HepG2 (cell line): ENCODE measurements at regions not wholly inside any gene's neighbourhood (a gene's known extent, or its start where the extent isn't known, plus 50 kb on each side); places are given as distances from the start of the nearest gene placed in this dataset.

Experiments used
- ATAC-seq: fragments of 200-7000 bp; cut with Tn5 transposase; 3 replicates; pipeline ENCODE4 v1.9.1; 2020; ENCODE audit warnings: mild to moderate bottlenecking, moderate library complexity
- BruUV-seq: library from RNA; stranded (reverse); fragments of 400-500 nt; replicated peaks from 2 replicates; lab custom pipeline; 2021; lab: Mats Ljungman, UMichigan
- CTCF ChIA-PET: fragments of 300-600 bp; formaldehyde crosslinking; extraction: SDS; loops from one replicate; lab custom pipeline; 2021; ENCODE audit warnings: low total read pairs, inconsistent platforms, low intra/inter-chr PET ratio; lab: Yijun Ruan, JAX
- POLR2A ChIA-PET: fragments of 350-600 bp; sonication (Branson Sonifier 250); formaldehyde crosslinking; loops from one replicate; lab custom pipeline; 2020; ENCODE audit warnings: antibody characterized with exemption, inconsistent platforms; lab: Yijun Ruan, JAX
- DNase-seq: peaks from one replicate; pipeline ENCODE4 v3.0.0-alpha.2; 2015; ENCODE audit warnings: low spot score
- FAIRE-seq: peaks from 3 replicates; lab custom pipeline; 2011; peaks lifted over from hg19 to GRCh38; lab: Jason Lieb, UNC
- H2AFZ ChIP-seq: one replicate; pipeline ENCODE4 v1.6.1; 2011; ENCODE audit warnings: low read length, inconsistent platforms
- H3K27ac ChIP-seq: fragments of 300-600 bp; 3 replicates; pipeline ENCODE4 v1.8.0; 2011; ENCODE audit warnings: mixed run types, mild to moderate bottlenecking, mixed read lengths, low read length, inconsistent platforms; ENCODE audit not compliant: insufficient read depth; ENCODE audit errors: extremely low read length
- H3K27me3 ChIP-seq, 2 experiments: fragments of 200-600 bp in 1 of 2; 2 replicates in 1 of 2; 3 replicates in 1 of 2; pipeline versions ENCODE4 v1.6.0 to v1.8.0; 2011; ENCODE audit warnings: low read length in 2 of 2, mild to moderate bottlenecking in 2 of 2, moderate library complexity in 2 of 2, inconsistent platforms in 1 of 2; ENCODE audit not compliant: insufficient read depth in 2 of 2, control insufficient read depth in 1 of 2
- H3K36me3 ChIP-seq, 2 experiments: fragments of 200-600 bp in 1 of 2; replicated peaks in 1 of 2; 2 replicates in 1 of 2; 3 replicates in 1 of 2; pipeline versions ENCODE4 v1.5.1 to v1.8.0; 2011; ENCODE audit warnings: low read length in 2 of 2, inconsistent platforms in 1 of 2; ENCODE audit not compliant: insufficient read depth in 2 of 2, control insufficient read depth in 1 of 2
- H3K4me1 ChIP-seq: 2 replicates; pipeline ENCODE4 v1.5.1; 2012; ENCODE audit warnings: low read length, inconsistent platforms; ENCODE audit not compliant: insufficient read depth
- H3K4me2 ChIP-seq: 2 replicates; pipeline ENCODE4 v1.6.0; 2011; ENCODE audit warnings: low read depth, low read length, inconsistent platforms
- H3K4me3 ChIP-seq, 3 experiments: fragments of 200-600 bp in 1 of 3; sonication (generic), shearing (Covaris generic) in 1 of 3; replicated peaks in 1 of 3; 2 replicates each; pipeline ENCODE4 v1.5.1; 2011 to 2016; ENCODE audit warnings: low read length in 3 of 3, inconsistent platforms in 2 of 3, low read depth in 2 of 3, mild to moderate bottlenecking in 2 of 3, control low read depth in 1 of 3, mixed read lengths in 1 of 3; ENCODE audit not compliant: insufficient read depth in 1 of 3
- H3K79me2 ChIP-seq: one replicate; pipeline ENCODE4 v1.6.1; 2011; ENCODE audit warnings: low read length, inconsistent platforms; ENCODE audit not compliant: insufficient read depth
- H3K9ac ChIP-seq: 2 replicates; pipeline ENCODE4 v1.6.0; 2011; ENCODE audit warnings: mild to moderate bottlenecking, low read depth, low read length, inconsistent platforms; ENCODE audit not compliant: insufficient read depth
- H3K9me3 ChIP-seq: 2 replicates; pipeline ENCODE4 v1.5.1; 2012; ENCODE audit warnings: mild to moderate bottlenecking, low read length
- H4K20me1 ChIP-seq: 2 replicates; pipeline ENCODE4 v1.6.0; 2011; ENCODE audit warnings: inconsistent platforms, mild to moderate bottlenecking, low read length, moderate library complexity; ENCODE audit not compliant: insufficient read depth
- FOXA1 ChIP-seq, 2 experiments: fragments of 450-650 bp in 1 of 2; sonication (generic) in 1 of 2; formaldehyde crosslinking in 1 of 2; IDR thresholded peaks; 2 replicates each; pipeline versions ENCODE4 v1.4.0 to v1.6.1; 2016 to 2020; ENCODE audit warnings: missing genetic modification reagents in 1 of 2
- KDM2A ChIP-seq: sonication (generic); formaldehyde crosslinking; IDR thresholded peaks from 2 replicates; pipeline ENCODE4 v1.4.0; 2020; ENCODE audit warnings: low read depth, missing genetic modification reagents, borderline replicate concordance
- MED8 ChIP-seq: sonication (generic); formaldehyde crosslinking; IDR thresholded peaks from 2 replicates; pipeline ENCODE4 v1.8.1; 2023; ENCODE audit warnings: mild to moderate bottlenecking, missing genetic modification reagents; ENCODE audit not compliant: insufficient replicate concordance
- RFXAP ChIP-seq: sonication (generic); formaldehyde crosslinking; IDR thresholded peaks from 2 replicates; pipeline ENCODE4 v1.4.0; 2020; ENCODE audit warnings: missing genetic modification reagents, borderline replicate concordance
- ZBTB21 ChIP-seq: sonication (generic); formaldehyde crosslinking; IDR thresholded peaks from 2 replicates; pipeline ENCODE4 v1.4.0; 2020; ENCODE audit warnings: missing genetic modification reagents
- ZFP37 ChIP-seq: sonication (generic); formaldehyde crosslinking; IDR thresholded peaks from 2 replicates; pipeline ENCODE4 v1.4.0; 2020; ENCODE audit warnings: missing genetic modification reagents, borderline replicate concordance
- ZNF563 ChIP-seq: sonication (generic); formaldehyde crosslinking; IDR thresholded peaks from 2 replicates; pipeline ENCODE4 v1.8.0; 2022; ENCODE audit warnings: mild to moderate bottlenecking, moderate library complexity, missing genetic modification reagents
- ZNF619 ChIP-seq: sonication (generic); formaldehyde crosslinking; IDR thresholded peaks from 2 replicates; pipeline ENCODE4 v1.4.0; 2020; ENCODE audit warnings: mild to moderate bottlenecking, missing genetic modification reagents
- WGBS: methylation state at CpG from one replicate; pipeline ENCODE4 v1.1.6; 2017; ENCODE audit warnings: low lambda C conversion rate; 5-methylcytosine and 5-hydroxymethylcytosine counted together
- in situ Hi-C: cut with HindIII; loops from 2 replicates; pipeline ENCODE4 v1.10.0; 2017; ENCODE audit warnings: low pct_unique_long_range_greater_than_20kb; ENCODE audit not compliant: extremely low pct_ligation_motif_present
- intact Hi-C: fragments of 100-400 bp; cut with micrococcal nuclease; formaldehyde crosslinking; loops from one replicate; pipeline ENCODE4 v1.10.0; 2022; ENCODE audit not compliant: unreplicated experiment
- TF ChIP-seq, protein P1 (sequence below): sonication (generic); formaldehyde crosslinking; IDR thresholded peaks from 2 replicates; pipeline ENCODE4 v1.4.0; 2020; ENCODE audit warnings: mild to moderate bottlenecking, missing genetic modification reagents
- TF ChIP-seq, protein P2 (sequence below): sonication (generic); formaldehyde crosslinking; IDR thresholded peaks from 2 replicates; pipeline ENCODE4 v1.4.0; 2020; ENCODE audit warnings: missing genetic modification reagents

DNA sequence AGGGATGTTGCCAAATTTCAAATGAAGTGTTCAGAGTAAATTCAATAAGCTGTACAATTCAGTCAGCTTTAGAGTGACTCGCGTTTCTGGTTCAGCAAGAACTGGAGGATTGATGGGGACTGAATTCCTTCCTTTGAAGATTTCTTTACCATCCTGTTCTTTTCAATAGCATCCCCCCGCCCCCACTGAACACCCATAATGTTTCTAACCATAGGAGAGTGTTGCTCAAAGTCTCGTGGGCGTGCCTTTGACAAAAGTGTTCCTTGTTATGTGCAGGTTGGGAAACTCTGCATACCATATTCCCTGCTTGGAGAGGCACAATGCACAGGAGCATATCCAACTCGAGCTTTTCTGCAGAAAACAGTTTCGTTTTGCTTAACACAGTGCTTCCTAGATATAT, 323.5 kb upstream of the CASK start:
- CTCF ChIA-PET: no interaction called here

DNA sequence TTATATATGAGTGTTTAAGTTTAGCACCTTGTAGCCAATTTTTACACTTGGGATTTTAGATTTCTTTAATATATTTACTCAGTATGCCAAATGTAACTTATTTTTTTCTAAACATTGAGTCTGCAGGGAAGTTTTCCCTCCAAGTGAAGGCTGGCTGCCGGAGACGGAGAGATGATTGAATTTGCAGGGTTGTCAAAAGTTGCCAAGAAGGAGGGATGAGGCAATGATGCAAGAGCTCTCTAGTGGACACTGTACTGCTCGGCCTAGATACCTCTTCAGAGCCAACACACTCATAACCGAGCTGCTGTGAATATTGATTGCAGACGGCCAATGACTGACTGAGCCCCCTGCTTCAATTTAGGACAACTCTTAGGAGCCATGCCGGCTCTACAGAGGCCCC, 318.6 kb upstream of the CASK start:
- TF ChIP-seq FOXA1 (IDR thresholded peaks at IDR 0.05): no peak
- no peak for TF ChIP-seq FOXA1 (CRISPR knock-in tag; IDR thresholded peaks at IDR 0.05)
- TF ChIP-seq ZNF563 (CRISPR knock-in tag): no peak
- no peak for TF ChIP-seq RFXAP (CRISPR knock-in tag)
- no peak for TF ChIP-seq ZBTB21 (CRISPR knock-in tag)
- no peak for TF ChIP-seq ZNF619
- no peak for TF ChIP-seq ZFP37
- TF ChIP-seq, protein P1, sequence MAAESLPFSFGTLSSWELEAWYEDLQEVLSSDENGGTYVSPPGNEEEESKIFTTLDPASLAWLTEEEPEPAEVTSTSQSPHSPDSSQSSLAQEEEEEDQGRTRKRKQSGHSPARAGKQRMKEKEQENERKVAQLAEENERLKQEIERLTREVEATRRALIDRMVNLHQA (CRISPR knock-in tag): no peak
- TF ChIP-seq KDM2A (CRISPR knock-in tag): no peak
- no peak for TF ChIP-seq MED8
- TF ChIP-seq, all 625 proteins: peak for 0
- Histone ChIP-seq H3K36me3 (no peaks in the 10 kb centered on the region), H3K9ac (no peak overlapping the region), H3K27ac (no peak overlapping the region), H2AFZ (no peak overlapping the region), H4K20me1 (no peaks in the 10 kb centered on the region), H3K4me1 (no peaks in the 10 kb centered on the region), H3K4me3 (no peak overlapping the region), H3K27me3 (no peaks in the 10 kb centered on the region), H3K9me3 (no peaks in the 10 kb centered on the region), H3K4me2 (no peak overlapping the region), H3K79me2 (no peaks in the 10 kb centered on the region)
- intact Hi-C loops: no loop called here
- ATAC-seq (no peak), FAIRE-seq (no peak), DNase-seq (no peak)
- no TSS peak for BruUV-seq
- POLR2A ChIA-PET: no interaction called here
- in situ Hi-C loops: no loop called here
- CTCF ChIA-PET: no interaction called here
- WGBS: 9% methylated on average over 2 of the region's 6 CpGs

More for the DNA sequence above, 323.5 kb upstream of the CASK start:
- in situ Hi-C loops: no loop called here
- no TSS peak for BruUV-seq
- Histone ChIP-seq H3K9ac (no peak overlapping the region), H3K79me2 (no peaks in the 10 kb centered on the region), H3K36me3 (no peaks in the 10 kb centered on the region), H3K27me3 (no peaks in the 10 kb centered on the region)
- FAIRE-seq (peak; percentile 43), ATAC-seq (peak; percentile 48; the same call in 1 of the 3 replicates), DNase-seq (peak; percentile 11)
- 0% methylated on average over 3 of the region's 7 CpGs for WGBS
- TF ChIP-seq, protein P2, sequence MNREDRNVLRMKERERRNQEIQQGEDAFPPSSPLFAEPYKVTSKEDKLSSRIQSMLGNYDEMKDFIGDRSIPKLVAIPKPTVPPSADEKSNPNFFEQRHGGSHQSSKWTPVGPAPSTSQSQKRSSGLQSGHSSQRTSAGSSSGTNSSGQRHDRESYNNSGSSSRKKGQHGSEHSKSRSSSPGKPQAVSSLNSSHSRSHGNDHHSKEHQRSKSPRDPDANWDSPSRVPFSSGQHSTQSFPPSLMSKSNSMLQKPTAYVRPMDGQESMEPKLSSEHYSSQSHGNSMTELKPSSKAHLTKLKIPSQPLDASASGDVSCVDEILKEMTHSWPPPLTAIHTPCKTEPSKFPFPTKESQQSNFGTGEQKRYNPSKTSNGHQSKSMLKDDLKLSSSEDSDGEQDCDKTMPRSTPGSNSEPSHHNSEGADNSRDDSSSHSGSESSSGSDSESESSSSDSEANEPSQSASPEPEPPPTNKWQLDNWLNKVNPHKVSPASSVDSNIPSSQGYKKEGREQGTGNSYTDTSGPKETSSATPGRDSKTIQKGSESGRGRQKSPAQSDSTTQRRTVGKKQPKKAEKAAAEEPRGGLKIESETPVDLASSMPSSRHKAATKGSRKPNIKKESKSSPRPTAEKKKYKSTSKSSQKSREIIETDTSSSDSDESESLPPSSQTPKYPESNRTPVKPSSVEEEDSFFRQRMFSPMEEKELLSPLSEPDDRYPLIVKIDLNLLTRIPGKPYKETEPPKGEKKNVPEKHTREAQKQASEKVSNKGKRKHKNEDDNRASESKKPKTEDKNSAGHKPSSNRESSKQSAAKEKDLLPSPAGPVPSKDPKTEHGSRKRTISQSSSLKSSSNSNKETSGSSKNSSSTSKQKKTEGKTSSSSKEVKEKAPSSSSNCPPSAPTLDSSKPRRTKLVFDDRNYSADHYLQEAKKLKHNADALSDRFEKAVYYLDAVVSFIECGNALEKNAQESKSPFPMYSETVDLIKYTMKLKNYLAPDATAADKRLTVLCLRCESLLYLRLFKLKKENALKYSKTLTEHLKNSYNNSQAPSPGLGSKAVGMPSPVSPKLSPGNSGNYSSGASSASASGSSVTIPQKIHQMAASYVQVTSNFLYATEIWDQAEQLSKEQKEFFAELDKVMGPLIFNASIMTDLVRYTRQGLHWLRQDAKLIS: no peak
- TF ChIP-seq, all 625 proteins: peak for 0
- intact Hi-C loops: no loop called here
- POLR2A ChIA-PET: no interaction called here
- Histone ChIP-seq H3K4me2 (peak overlapping the region; percentile 40), H3K4me3 (peak overlapping the region; percentile 20 to 34 (median 28); a peak in 4 of 6 replicates), H2AFZ (no peak overlapping the region), H3K9me3 (no peaks in the 10 kb centered on the region), H4K20me1 (no peaks in the 10 kb centered on the region), H3K27ac (no peak overlapping the region), H3K4me1 (no peaks in the 10 kb centered on the region)
